ENCODE measurements at regions not wholly inside any gene's neighbourhood (a gene's known extent, or its start where the extent isn't known, plus 50 kb on each side); places are given as distances from the start of the nearest gene placed in this dataset.

- TF ChIP-seq CTCF (IDR thresholded peaks at IDR 0.05) = no peak
- Histone ChIP-seq H3K4me3 (ENCODE audit: low read depth, low read length) (no peak overlapping the region), H3K27ac (no peak overlapping the region), H3K79me2 (no peaks in the 10 kb centered on the region), H3K9ac (no peak overlapping the region), H2AFZ (no peak overlapping the region), H3K4me2 (ENCODE audit: low read length) (peak overlapping the region; percentile 17), H3K36me3 (ENCODE audit: control insufficient read depth, insufficient read depth, low read length) (no peaks in the 10 kb centered on the region), H3K27me3 (ENCODE audit: control insufficient read depth, insufficient read depth, low read length) (no peaks in the 10 kb centered on the region), H3K4me1 (no peaks in the 10 kb centered on the region), H3K9me3 (ENCODE audit: control insufficient read depth, low read length) (no peaks in the 10 kb centered on the region)
These were observed 377.8 kb upstream of the PRKX start for GRCh38 chrX:4091046-4091760.

GRCh38 chrX:4059893-4060292 lies 346.4 kb upstream of the PRKX start:
- no peaks in the 10 kb centered on the region for H3K9me3 ChIP-seq (ENCODE audit: control insufficient read depth, low read length)
- no peaks in the 10 kb centered on the region for H3K36me3 ChIP-seq (ENCODE audit: control insufficient read depth, insufficient read depth, low read length)
- H3K9ac ChIP-seq = no peak overlapping the region
- no peak overlapping the region for H3K4me2 ChIP-seq (ENCODE audit: low read length)
- H3K27me3 ChIP-seq (ENCODE audit: control insufficient read depth, insufficient read depth, low read length) = no peaks in the 10 kb centered on the region
- no peak overlapping the region for H3K4me3 ChIP-seq (ENCODE audit: low read depth, low read length)
- no peak for TF ChIP-seq CTCF (IDR thresholded peaks at IDR 0.05)
- H3K79me2 ChIP-seq = no peaks in the 10 kb centered on the region
- no peak overlapping the region for H3K27ac ChIP-seq
- H2AFZ ChIP-seq = no peak overlapping the region
- no peaks in the 10 kb centered on the region for H3K4me1 ChIP-seq

- H3K4me1 ChIP-seq = no peaks in the 10 kb centered on the region
- H3K27me3 ChIP-seq (ENCODE audit: control insufficient read depth, insufficient read depth, low read length) = no peaks in the 10 kb centered on the region
- no peaks in the 10 kb centered on the region for H3K36me3 ChIP-seq (ENCODE audit: control insufficient read depth, insufficient read depth, low read length)
- H2AFZ ChIP-seq = no peak overlapping the region
- no peaks in the 10 kb centered on the region for H3K9me3 ChIP-seq (ENCODE audit: control insufficient read depth, low read length)
- no peak overlapping the region for H3K4me3 ChIP-seq (ENCODE audit: low read depth, low read length)
- H3K79me2 ChIP-seq = no peaks in the 10 kb centered on the region
- H3K4me2 ChIP-seq (ENCODE audit: low read length) = no peak overlapping the region
- no peak overlapping the region for H3K9ac ChIP-seq
- H3K27ac ChIP-seq = no peak overlapping the region
- no peak for TF ChIP-seq CTCF (IDR thresholded peaks at IDR 0.05)
These were observed 330.5 kb upstream of the PRKX start for GRCh38 chrX:4043951-4044350.

GRCh38 chrX:4035874-4036273 lies 322.4 kb upstream of the PRKX start:
- no peak overlapping the region for H3K9ac ChIP-seq
- H3K9me3 ChIP-seq (ENCODE audit: control insufficient read depth, low read length) = no peaks in the 10 kb centered on the region
- no peaks in the 10 kb centered on the region for H3K36me3 ChIP-seq (ENCODE audit: control insufficient read depth, insufficient read depth, low read length)
- no peak overlapping the region for H3K27ac ChIP-seq
- H3K4me1 ChIP-seq = no peaks in the 10 kb centered on the region
- no peak overlapping the region for H3K4me3 ChIP-seq (ENCODE audit: low read depth, low read length)
- no peak overlapping the region for H3K4me2 ChIP-seq (ENCODE audit: low read length)
- no peak overlapping the region for H2AFZ ChIP-seq
- no peaks in the 10 kb centered on the region for H3K27me3 ChIP-seq (ENCODE audit: control insufficient read depth, insufficient read depth, low read length)
- TF ChIP-seq CTCF (IDR thresholded peaks at IDR 0.05) = no peak
- no peaks in the 10 kb centered on the region for H3K79me2 ChIP-seq

GRCh38 chrX:4028151-4028550 lies 314.7 kb upstream of the PRKX start:
- Histone ChIP-seq H3K27ac (no peak overlapping the region), H3K9me3 (ENCODE audit: control insufficient read depth, low read length) (no peaks in the 10 kb centered on the region), H3K4me3 (ENCODE audit: low read depth, low read length) (no peak overlapping the region), H2AFZ (no peak overlapping the region), H3K4me2 (ENCODE audit: low read length) (no peak overlapping the region), H3K79me2 (no peaks in the 10 kb centered on the region), H3K36me3 (ENCODE audit: control insufficient read depth, insufficient read depth, low read length) (no peaks in the 10 kb centered on the region), H3K9ac (no peak overlapping the region), H3K27me3 (ENCODE audit: control insufficient read depth, insufficient read depth, low read length) (no peaks in the 10 kb centered on the region), H3K4me1 (no peaks in the 10 kb centered on the region)
- no peak for TF ChIP-seq CTCF (IDR thresholded peaks at IDR 0.05)

Data from parathyroid adenoma (tissue), 2 donors.